ENCODE measurements at regions not wholly inside any gene's neighbourhood (a gene's known extent, or its start where the extent isn't known, plus 50 kb on each side); places are given as distances from the start of the nearest gene placed in this dataset.

DNA sequence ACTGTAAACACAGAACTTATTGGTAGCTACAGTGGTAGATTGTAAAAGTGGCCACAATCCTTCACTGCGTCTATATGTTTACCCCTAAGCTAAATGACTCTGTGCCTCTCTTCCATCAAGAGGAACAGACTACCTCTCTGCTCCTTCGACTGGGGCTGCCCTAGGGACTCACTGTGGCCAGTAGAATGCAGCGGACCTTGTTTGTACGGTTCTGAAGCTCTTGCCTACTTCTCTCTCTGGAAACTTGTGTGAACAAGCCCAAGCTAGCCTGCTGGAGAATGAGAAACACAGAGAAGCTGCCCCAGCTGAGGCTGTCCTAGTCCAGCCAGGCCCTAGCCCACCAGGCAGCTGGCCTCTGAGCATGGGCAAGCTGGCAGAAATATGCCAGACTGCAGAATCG is 140.8 kb upstream of the SLC1A4 start:
- TF ChIP-seq, protein P1, sequence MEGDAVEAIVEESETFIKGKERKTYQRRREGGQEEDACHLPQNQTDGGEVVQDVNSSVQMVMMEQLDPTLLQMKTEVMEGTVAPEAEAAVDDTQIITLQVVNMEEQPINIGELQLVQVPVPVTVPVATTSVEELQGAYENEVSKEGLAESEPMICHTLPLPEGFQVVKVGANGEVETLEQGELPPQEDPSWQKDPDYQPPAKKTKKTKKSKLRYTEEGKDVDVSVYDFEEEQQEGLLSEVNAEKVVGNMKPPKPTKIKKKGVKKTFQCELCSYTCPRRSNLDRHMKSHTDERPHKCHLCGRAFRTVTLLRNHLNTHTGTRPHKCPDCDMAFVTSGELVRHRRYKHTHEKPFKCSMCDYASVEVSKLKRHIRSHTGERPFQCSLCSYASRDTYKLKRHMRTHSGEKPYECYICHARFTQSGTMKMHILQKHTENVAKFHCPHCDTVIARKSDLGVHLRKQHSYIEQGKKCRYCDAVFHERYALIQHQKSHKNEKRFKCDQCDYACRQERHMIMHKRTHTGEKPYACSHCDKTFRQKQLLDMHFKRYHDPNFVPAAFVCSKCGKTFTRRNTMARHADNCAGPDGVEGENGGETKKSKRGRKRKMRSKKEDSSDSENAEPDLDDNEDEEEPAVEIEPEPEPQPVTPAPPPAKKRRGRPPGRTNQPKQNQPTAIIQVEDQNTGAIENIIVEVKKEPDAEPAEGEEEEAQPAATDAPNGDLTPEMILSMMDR (IDR thresholded peaks at IDR 0.05), result no peak
- TF ChIP-seq POLR2A (IDR thresholded peaks at IDR 0.05) (no peak), EP300 (IDR thresholded peaks at IDR 0.05) (no peak)
